ENCODE measurements at regions not wholly inside any gene's neighbourhood (a gene's known extent, or its start where the extent isn't known, plus 50 kb on each side); places are given as distances from the start of the nearest gene placed in this dataset.

GRCh38 chr1:114296413-114296812 lies 142.7 kb upstream of the SYT6 start:
- Histone ChIP-seq H3K27me3 (ENCODE audit: low read length) (no peaks in the 10 kb centered on the region), H3K27ac (ENCODE audit: low read depth, low read length) (no peak overlapping the region), H3F3A (ENCODE audit: insufficient read depth) (no peaks in the 10 kb centered on the region), H3K9ac (ENCODE audit: low read length) (no peak overlapping the region), H3K4me2 (ENCODE audit: low read depth, low read length, poor library complexity, severe bottlenecking) (no peak overlapping the region), H2AFZ (ENCODE audit: low read depth, low read length, severe bottlenecking) (no peak overlapping the region), H3K9me2 (replicated peaks; ENCODE audit: insufficient read depth, low read length) (no peaks in the 10 kb centered on the region), H3K79me2 (ENCODE audit: insufficient read depth, low read length) (no peaks in the 10 kb centered on the region), H3K9me3 (ENCODE audit: insufficient read depth, low read length) (no peaks in the 10 kb centered on the region), H4K20me1 (ENCODE audit: low read depth, low read length) (no peaks in the 10 kb centered on the region), H3K4me3 (ENCODE audit: insufficient read depth, low read length, poor library complexity, severe bottlenecking) (no peak overlapping the region), H3K36me3 (ENCODE audit: low read length) (no peaks in the 10 kb centered on the region)
- TF ChIP-seq EZH2phosphoT487 (conservative IDR thresholded peaks at IDR 0.05; ENCODE audit: low read length), result no peak
- TF ChIP-seq, protein P1, sequence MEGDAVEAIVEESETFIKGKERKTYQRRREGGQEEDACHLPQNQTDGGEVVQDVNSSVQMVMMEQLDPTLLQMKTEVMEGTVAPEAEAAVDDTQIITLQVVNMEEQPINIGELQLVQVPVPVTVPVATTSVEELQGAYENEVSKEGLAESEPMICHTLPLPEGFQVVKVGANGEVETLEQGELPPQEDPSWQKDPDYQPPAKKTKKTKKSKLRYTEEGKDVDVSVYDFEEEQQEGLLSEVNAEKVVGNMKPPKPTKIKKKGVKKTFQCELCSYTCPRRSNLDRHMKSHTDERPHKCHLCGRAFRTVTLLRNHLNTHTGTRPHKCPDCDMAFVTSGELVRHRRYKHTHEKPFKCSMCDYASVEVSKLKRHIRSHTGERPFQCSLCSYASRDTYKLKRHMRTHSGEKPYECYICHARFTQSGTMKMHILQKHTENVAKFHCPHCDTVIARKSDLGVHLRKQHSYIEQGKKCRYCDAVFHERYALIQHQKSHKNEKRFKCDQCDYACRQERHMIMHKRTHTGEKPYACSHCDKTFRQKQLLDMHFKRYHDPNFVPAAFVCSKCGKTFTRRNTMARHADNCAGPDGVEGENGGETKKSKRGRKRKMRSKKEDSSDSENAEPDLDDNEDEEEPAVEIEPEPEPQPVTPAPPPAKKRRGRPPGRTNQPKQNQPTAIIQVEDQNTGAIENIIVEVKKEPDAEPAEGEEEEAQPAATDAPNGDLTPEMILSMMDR (IDR thresholded peaks at IDR 0.05; ENCODE audit: insufficient read depth, low read length, poor library complexity, severe bottlenecking), result no peak

- H4K20me1 ChIP-seq (ENCODE audit: low read depth, low read length), result no peaks in the 10 kb centered on the region
- no peaks in the 10 kb centered on the region for H3K9me2 ChIP-seq (replicated peaks; ENCODE audit: insufficient read depth, low read length)
- H3K9me3 ChIP-seq (ENCODE audit: insufficient read depth, low read length), result no peaks in the 10 kb centered on the region
- no peaks in the 10 kb centered on the region for H3K36me3 ChIP-seq (ENCODE audit: low read length)
- no peak overlapping the region for H3K9ac ChIP-seq (ENCODE audit: low read length)
- H3K4me2 ChIP-seq (ENCODE audit: low read depth, low read length, poor library complexity, severe bottlenecking), result no peak overlapping the region
- no peaks in the 10 kb centered on the region for H3K79me2 ChIP-seq (ENCODE audit: insufficient read depth, low read length)
- TF ChIP-seq, protein P1 (IDR thresholded peaks at IDR 0.05; ENCODE audit: insufficient read depth, low read length, poor library complexity, severe bottlenecking), result no peak
- TF ChIP-seq EZH2phosphoT487 (conservative IDR thresholded peaks at IDR 0.05; ENCODE audit: low read length), result no peak
- no peak overlapping the region for H3K4me3 ChIP-seq (ENCODE audit: insufficient read depth, low read length, poor library complexity, severe bottlenecking)
- no peak overlapping the region for H3K27ac ChIP-seq (ENCODE audit: low read depth, low read length)
- no peaks in the 10 kb centered on the region for H3F3A ChIP-seq (ENCODE audit: insufficient read depth)
- no peaks in the 10 kb centered on the region for H3K27me3 ChIP-seq (ENCODE audit: low read length)
- H2AFZ ChIP-seq (ENCODE audit: low read depth, low read length, severe bottlenecking), result no peak overlapping the region
Measured at GRCh38 chr1:114295321-114295720, 141.7 kb upstream of the SYT6 start.

DNA sequence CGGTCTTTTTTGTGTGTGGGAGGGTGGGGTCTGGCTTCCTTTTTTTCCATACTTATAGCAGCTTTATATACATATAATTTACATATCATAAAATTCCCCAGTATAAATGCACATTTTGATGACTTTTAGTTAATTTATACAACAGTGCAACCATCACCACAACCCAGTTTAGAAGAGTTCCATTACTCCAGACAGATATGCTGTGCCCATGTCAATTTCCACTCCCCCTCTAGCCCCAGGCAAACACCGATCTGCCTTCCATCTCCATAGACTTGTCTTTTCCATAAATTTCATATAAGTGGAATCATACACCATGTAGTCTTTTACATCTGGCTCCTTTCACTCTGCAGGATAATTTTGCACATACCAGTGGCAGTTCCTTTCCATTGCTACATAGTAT lies 139.2 kb upstream of the SYT6 start:
- Histone ChIP-seq H3K9me2 (replicated peaks; ENCODE audit: insufficient read depth, low read length) (no peaks in the 10 kb centered on the region), H3K4me3 (ENCODE audit: insufficient read depth, low read length, poor library complexity, severe bottlenecking) (no peak overlapping the region), H4K20me1 (ENCODE audit: low read depth, low read length) (no peaks in the 10 kb centered on the region), H3K9me3 (ENCODE audit: insufficient read depth, low read length) (no peaks in the 10 kb centered on the region), H3K36me3 (ENCODE audit: low read length) (no peaks in the 10 kb centered on the region), H3K4me2 (ENCODE audit: low read depth, low read length, poor library complexity, severe bottlenecking) (no peak overlapping the region), H3K27ac (ENCODE audit: low read depth, low read length) (no peak overlapping the region), H3F3A (ENCODE audit: insufficient read depth) (no peaks in the 10 kb centered on the region), H3K79me2 (ENCODE audit: insufficient read depth, low read length) (no peaks in the 10 kb centered on the region), H3K9ac (ENCODE audit: low read length) (no peak overlapping the region), H2AFZ (ENCODE audit: low read depth, low read length, severe bottlenecking) (no peak overlapping the region), H3K27me3 (ENCODE audit: low read length) (no peaks in the 10 kb centered on the region)
- TF ChIP-seq, protein P1 (IDR thresholded peaks at IDR 0.05; ENCODE audit: insufficient read depth, low read length, poor library complexity, severe bottlenecking), result no peak
- no peak for TF ChIP-seq EZH2phosphoT487 (conservative IDR thresholded peaks at IDR 0.05; ENCODE audit: low read length)

Data from SU-DHL-6 (cell line).